GM12878 (cell line): ENCODE measurements at regions not wholly inside any gene's neighbourhood (a gene's known extent, or its start where the extent isn't known, plus 50 kb on each side); places are given as distances from the start of the nearest gene placed in this dataset.
A peak's percentile ranks its signal among the peaks of the same experiment; 100 is the strongest.

ENCODE experiments used
- ATAC-seq: fragments of 200-7000 bp; cut with Tn5 transposase; 3 replicates; pipeline ENCODE4 v1.9.1; 2020; ENCODE audit warnings: mild to moderate bottlenecking, moderate library complexity
- BruUV-seq: library from RNA; stranded (reverse); fragments of 400-500 nt; replicated peaks from 2 replicates; lab custom pipeline; 2021; lab: Mats Ljungman, UMichigan
- CTCF ChIA-PET: fragments of 300-600 bp; sonication (Branson Sonifier 250); formaldehyde crosslinking; extraction: SDS; loops from one replicate; lab custom pipeline; 2021; ENCODE audit warnings: inconsistent platforms; lab: Yijun Ruan, JAX
- POLR2A ChIA-PET: fragments of 350-600 bp; formaldehyde crosslinking; extraction: SDS; loops from one replicate; lab custom pipeline; 2021; ENCODE audit warnings: inconsistent platforms; lab: Charles Lee
- RAD21 ChIA-PET: fragments of 300-600 bp; sonication (Branson Sonifier 250); formaldehyde crosslinking; loops from one replicate; lab custom pipeline; 2023; ENCODE audit warnings: antibody characterized with exemption; ENCODE audit not compliant: unreplicated experiment; lab: Charles Lee
- SMC1A ChIA-PET: fragments of 300-600 bp; sonication (Branson Sonifier 250); formaldehyde crosslinking; loops from one replicate; lab custom pipeline; 2023; ENCODE audit not compliant: unreplicated experiment, uncharacterized antibody; lab: Charles Lee
- DNase-seq: peaks from one replicate; pipeline ENCODE4 v3.0.0-alpha.2; 2011; ENCODE audit warnings: low read depth, low spot score
- FAIRE-seq: peaks from 3 replicates; lab custom pipeline; 2011; peaks lifted over from hg19 to GRCh38; lab: Jason Lieb, UNC
- H2AFZ ChIP-seq: 2 replicates; pipeline ENCODE4 v1.6.0; 2011; ENCODE audit warnings: low read depth, low read length, control low read depth; ENCODE audit not compliant: control insufficient read depth
- H3K27ac ChIP-seq: 2 replicates; pipeline ENCODE4 v1.5.1; 2011; ENCODE audit warnings: control low read depth; ENCODE audit not compliant: control insufficient read depth, insufficient read depth
- H3K27me3 ChIP-seq, 2 experiments: replicated peaks in 1 of 2; 2 replicates each; pipeline versions ENCODE4 v1.6.0 to v1.6.1; 2011; ENCODE audit warnings: low read length in 1 of 2; ENCODE audit not compliant: control insufficient read depth in 2 of 2, insufficient read depth in 2 of 2
- H3K36me3 ChIP-seq, 2 experiments: 2 replicates each; pipeline ENCODE4 v1.5.1; 2011; ENCODE audit warnings: low read length in 1 of 2; ENCODE audit not compliant: control insufficient read depth in 2 of 2, insufficient read depth in 2 of 2
- H3K4me1 ChIP-seq: 2 replicates; pipeline ENCODE4 v1.6.1; 2011; ENCODE audit warnings: mild to moderate bottlenecking, low read length, moderate library complexity, mixed read lengths; ENCODE audit not compliant: control insufficient read depth, insufficient read depth
- H3K4me2 ChIP-seq: 2 replicates; pipeline ENCODE4 v1.6.0; 2011; ENCODE audit warnings: control low read depth; ENCODE audit not compliant: control insufficient read depth, insufficient read depth
- H3K4me3 ChIP-seq: fragments of 200-600 bp; sonication (generic); 2 replicates; pipeline ENCODE4 v1.5.1; 2016
- H3K79me2 ChIP-seq: 2 replicates; pipeline ENCODE4 v1.6.0; 2011; ENCODE audit warnings: low read length; ENCODE audit not compliant: control insufficient read depth, insufficient read depth
- H3K9ac ChIP-seq: 2 replicates; pipeline ENCODE4 v1.8.0; 2011; ENCODE audit warnings: low read length, control low read depth, mixed read lengths; ENCODE audit not compliant: control insufficient read depth, insufficient read depth
- H3K9me3 ChIP-seq: replicated peaks from 3 replicates; pipeline ENCODE4 v1.5.1; 2011; ENCODE audit warnings: mild to moderate bottlenecking, low read length; ENCODE audit not compliant: control insufficient read depth, insufficient read depth
- H4K20me1 ChIP-seq: 2 replicates; pipeline ENCODE4 v1.6.0; 2011; ENCODE audit not compliant: control insufficient read depth, insufficient read depth
- EED ChIP-seq: sonication (generic); IDR thresholded peaks from 2 replicates; pipeline ENCODE4 v1.6.1; 2016; ENCODE audit warnings: antibody characterized with exemption, low read depth
- SRF ChIP-seq, 2 experiments: IDR thresholded peaks; 2 replicates each; pipeline ENCODE4 v1.6.1; 2011; ENCODE audit warnings: low read depth in 2 of 2, low read length in 2 of 2, mild to moderate bottlenecking in 1 of 2, moderate library complexity in 1 of 2
- ZNF217 ChIP-seq: fragments of 450-650 bp; IDR thresholded peaks from 2 replicates; pipeline ENCODE4 v1.6.1; 2017; ENCODE audit warnings: antibody characterized with exemption, mild to moderate bottlenecking
- WGBS: methylation state at CpG from one replicate; pipeline ENCODE4 v1.1.6; 2016; ENCODE audit warnings: low lambda C conversion rate; ENCODE audit not compliant: insufficient replicate concordance, insufficient coverage; ENCODE audit errors: missing lambda C conversion rate; 5-methylcytosine and 5-hydroxymethylcytosine counted together
- in situ Hi-C: fragments of 300-500 bp; cut with MboI; formaldehyde crosslinking; loops from 9 replicates; pipeline ENCODE4 v1.14.3; 2018; ENCODE audit warnings: mixed read lengths
- intact Hi-C: fragments of 100-400 bp; cut with micrococcal nuclease; formaldehyde crosslinking; loops from one replicate; pipeline ENCODE4 v1.14.2; 2022; ENCODE audit not compliant: unreplicated experiment
- TF ChIP-seq, protein P1 (sequence below): fragments of 450-650 bp; IDR thresholded peaks from 2 replicates; pipeline ENCODE4 v1.6.1; 2018; ENCODE audit warnings: borderline replicate concordance, mild to moderate bottlenecking; ENCODE audit not compliant: partially characterized antibody

DNA sequence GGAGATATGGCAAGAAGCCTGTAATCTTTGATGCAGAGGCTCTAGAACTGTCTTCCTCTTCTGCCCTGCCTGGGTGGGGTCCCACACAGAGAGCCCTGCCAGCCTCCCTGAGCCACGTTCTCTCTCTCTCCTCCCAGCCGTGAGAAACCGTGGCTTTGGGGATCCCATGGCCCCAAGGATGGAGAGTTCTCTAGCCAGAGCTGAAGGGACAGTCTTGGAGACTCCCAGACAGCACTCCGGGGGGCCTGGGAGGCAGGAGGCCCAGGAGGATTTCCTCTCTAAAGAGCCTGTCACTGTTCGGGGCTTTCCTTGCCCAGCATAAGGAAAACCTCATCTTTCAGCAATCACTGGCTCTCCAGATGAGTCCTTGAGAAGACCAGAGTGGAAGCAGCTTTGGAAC is 227.1 kb downstream of the ARHGAP12 start:
- ChIA-PET CTCF (no interaction called here), SMC1A (no interaction called here), POLR2A (no interaction called here), RAD21 (no interaction called here)
- Histone ChIP-seq H4K20me1 (no peaks in the 10 kb centered on the region), H3K27me3 (no peaks in the 10 kb centered on the region), H3K36me3 (no peaks in the 10 kb centered on the region; a peak in 1 of 4 replicates), H3K9me3 (peaks cover 10% of the 10 kb centered on the region), H3K4me1 (peaks cover 16% of the 10 kb centered on the region), H3K4me2 (peak overlapping the region; percentile 30; the same call in 1 of the 2 replicates), H3K9ac (no peak overlapping the region; the same call in 1 of the 2 replicates), H3K27ac (peak overlapping the region; percentile 68), H2AFZ (peak overlapping the region; percentile 51), H3K4me3 (no peak overlapping the region), H3K79me2 (peaks cover 2% of the 10 kb centered on the region)
- no peak for DNase-seq
- BruUV-seq, result no TSS peak
- intact Hi-C loops, result loop anchor here (10.0 kb wide), 1 partner anchor 967 kb away; no protein-coding TSS in a partner anchor
- no peak for TF ChIP-seq ZNF217
- TF ChIP-seq EED, result peak; percentile 38; the same call in 1 of the 2 replicates
- 59% methylated on average over 5 of the region's 5 CpGs for WGBS
- ATAC-seq, result no peak; the same call in 2 of the 3 replicates
- in situ Hi-C loops, result no loop called here
- FAIRE-seq, result no peak

DNA sequence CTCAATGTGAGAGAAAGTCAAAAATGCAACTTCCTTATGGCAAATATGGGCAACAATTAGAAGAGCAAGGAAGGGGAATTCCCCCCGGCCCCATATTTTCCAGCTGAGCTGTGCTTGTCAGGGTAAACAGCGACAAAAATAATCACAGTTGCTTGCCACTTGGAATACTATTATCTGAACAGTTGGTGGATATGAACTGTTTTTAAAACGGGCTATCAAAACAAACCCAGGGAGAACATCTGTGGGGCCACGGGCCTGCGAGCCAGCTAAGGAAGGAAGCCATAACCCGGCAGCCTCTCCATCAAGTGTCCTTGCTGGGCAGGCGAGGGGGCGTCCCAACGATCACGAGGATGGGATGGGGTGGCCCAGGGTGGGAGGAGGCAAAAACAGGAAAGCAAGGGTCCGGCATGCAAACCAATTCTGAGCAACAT is 228.4 kb downstream of the ARHGAP12 start:
- no peaks in the 10 kb centered on the region for H3K79me2 ChIP-seq
- intact Hi-C loops, result loop anchor here (10.0 kb wide), 1 partner anchor 965 kb away; no protein-coding TSS in a partner anchor
- 92% methylated on average over 11 of the region's 11 CpGs for WGBS
- H3K4me3 ChIP-seq, result no peak overlapping the region
- CTCF ChIA-PET, result no interaction called here
- DNase-seq (no peak), ATAC-seq (no peak), FAIRE-seq (no peak)
- no peaks in the 10 kb centered on the region for H3K27me3 ChIP-seq
- RAD21 ChIA-PET, result no interaction called here
- peaks cover 10% of the 10 kb centered on the region for H3K4me1 ChIP-seq
- no peak overlapping the region for H2AFZ ChIP-seq
- H3K4me2 ChIP-seq, result no peak overlapping the region
- H3K36me3 ChIP-seq, result no peaks in the 10 kb centered on the region; a peak in 1 of 4 replicates
- BruUV-seq, result no TSS peak
- peaks cover 10% of the 10 kb centered on the region for H3K9me3 ChIP-seq
- H4K20me1 ChIP-seq, result no peaks in the 10 kb centered on the region
- in situ Hi-C loops, result no loop called here
- POLR2A ChIA-PET, result no interaction called here
- SMC1A ChIA-PET, result interaction anchor here (0.8 to 0.9 kb wide), 2 partner anchors 9 to 113 kb away, joined by 3 read pairs; no protein-coding TSS in a partner anchor
- no peak overlapping the region for H3K9ac ChIP-seq
- no peak overlapping the region for H3K27ac ChIP-seq
- TF ChIP-seq, protein P1, sequence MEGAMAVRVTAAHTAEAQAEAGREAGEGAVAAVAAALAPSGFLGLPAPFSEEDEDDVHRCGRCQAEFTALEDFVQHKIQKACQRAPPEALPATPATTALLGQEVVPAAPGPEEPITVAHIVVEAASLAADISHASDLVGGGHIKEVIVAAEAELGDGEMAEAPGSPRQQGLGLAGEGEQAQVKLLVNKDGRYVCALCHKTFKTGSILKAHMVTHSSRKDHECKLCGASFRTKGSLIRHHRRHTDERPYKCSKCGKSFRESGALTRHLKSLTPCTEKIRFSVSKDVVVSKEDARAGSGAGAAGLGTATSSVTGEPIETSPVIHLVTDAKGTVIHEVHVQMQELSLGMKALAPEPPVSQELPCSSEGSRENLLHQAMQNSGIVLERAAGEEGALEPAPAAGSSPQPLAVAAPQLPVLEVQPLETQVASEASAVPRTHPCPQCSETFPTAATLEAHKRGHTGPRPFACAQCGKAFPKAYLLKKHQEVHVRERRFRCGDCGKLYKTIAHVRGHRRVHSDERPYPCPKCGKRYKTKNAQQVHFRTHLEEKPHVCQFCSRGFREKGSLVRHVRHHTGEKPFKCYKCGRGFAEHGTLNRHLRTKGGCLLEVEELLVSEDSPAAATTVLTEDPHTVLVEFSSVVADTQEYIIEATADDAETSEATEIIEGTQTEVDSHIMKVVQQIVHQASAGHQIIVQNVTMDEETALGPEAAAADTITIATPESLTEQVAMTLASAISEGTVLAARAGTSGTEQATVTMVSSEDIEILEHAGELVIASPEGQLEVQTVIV, result no peak
- TF ChIP-seq SRF (IDR thresholded peaks at IDR 0.05; ENCODE audit: low read depth in 2 of 2, low read length in 2 of 2), result 0 out of 4 replicates have a peak, but pooled peaks of 1 of the 2 experiments have one; percentile 36
- TF ChIP-seq, all 136 proteins: peak for 1
